ENCODE measurements at regions not wholly inside any gene's neighbourhood (a gene's known extent, or its start where the extent isn't known, plus 50 kb on each side); places are given as distances from the start of the nearest gene placed in this dataset.
A peak's percentile ranks its signal among the peaks of the same experiment; 100 is the strongest.

DNA sequence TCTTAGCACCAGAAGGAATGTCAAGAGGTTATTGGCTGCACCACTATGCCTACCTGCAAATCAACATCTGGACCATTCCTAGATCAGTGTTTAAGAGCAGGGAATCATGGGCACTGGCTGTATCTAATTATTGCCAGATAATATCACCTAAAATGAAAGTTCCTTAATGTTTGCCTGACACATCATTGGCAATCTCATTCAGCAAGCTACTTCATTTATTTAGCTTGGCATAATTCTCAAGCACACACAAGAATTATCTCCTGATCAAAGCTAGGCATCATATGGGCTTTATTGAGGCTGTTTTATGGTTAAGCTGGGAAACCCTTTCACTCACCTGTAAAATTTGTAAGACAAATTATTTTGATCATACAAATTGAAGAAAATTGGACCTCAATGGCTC, 581.7 kb downstream of the INHBA start:
- no peak for DNase-seq

DNA sequence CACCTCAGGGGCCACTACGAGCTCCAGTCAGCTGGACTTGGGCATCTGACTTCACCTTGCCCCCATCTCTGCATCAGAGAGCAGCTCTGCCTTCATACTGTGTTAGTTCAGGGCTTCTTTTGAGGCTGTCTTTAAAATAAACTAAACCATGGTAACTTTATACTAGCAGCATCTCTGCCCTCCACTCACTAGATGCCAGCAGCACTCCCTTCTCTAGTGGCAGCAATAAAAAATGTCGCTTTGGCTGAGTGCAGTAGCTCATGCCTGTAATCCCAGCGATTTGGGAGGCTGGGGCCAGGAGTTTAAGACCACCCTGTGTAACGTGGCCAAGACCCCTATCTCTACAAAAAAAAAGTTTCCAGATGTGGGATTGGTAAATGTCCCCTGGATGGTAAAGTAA, 584.4 kb downstream of the INHBA start:
- no peak for DNase-seq

GRCh38 chr7:41117431-41117830, 585.5 kb downstream of the INHBA start:
- DNase-seq = no peak

DNA sequence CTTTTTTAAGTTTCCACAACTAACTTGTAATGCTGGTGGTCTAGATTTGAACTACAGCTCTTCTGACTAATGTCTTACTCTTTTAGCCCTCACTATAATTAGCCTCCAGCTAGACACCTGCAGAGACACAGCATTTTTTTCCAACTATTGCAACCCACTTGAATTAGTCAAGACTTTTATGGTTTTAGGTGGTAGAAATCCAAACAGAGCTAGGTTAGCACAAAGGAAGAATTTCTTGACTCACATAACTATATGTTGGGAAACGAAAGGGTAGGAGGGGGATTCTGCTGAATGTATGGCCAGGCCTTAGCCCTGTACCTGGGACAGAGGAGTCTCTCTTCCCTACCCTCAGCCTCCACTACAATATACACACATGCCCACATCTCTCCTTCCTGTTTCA, 586.1 kb downstream of the INHBA start:
- no peak for DNase-seq

GRCh38 chr7:41116337-41116736, 586.6 kb downstream of the INHBA start:
- DNase-seq = no peak

DNA sequence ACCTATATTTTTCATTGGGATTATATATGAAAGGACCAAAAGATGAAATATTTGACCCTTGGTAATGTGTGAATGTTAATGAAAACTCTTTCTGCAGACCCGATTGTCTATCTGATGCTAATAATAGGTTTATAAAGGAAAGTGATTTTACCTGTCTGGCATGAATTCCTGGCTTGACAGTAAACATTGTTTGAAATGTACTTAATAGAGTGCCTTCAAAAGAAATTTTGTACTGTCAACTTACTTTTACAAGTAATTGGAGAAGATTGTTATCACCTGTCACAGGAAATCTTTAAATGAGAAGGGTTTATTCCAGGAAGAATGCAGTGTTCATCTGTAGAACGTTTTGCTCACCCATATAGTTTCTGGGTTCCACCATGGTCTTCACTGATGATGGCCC, 588.2 kb downstream of the INHBA start:
- no peak for DNase-seq

GRCh38 chr7:41114131-41114530, 588.8 kb downstream of the INHBA start:
- DNase-seq = no peak

DNA sequence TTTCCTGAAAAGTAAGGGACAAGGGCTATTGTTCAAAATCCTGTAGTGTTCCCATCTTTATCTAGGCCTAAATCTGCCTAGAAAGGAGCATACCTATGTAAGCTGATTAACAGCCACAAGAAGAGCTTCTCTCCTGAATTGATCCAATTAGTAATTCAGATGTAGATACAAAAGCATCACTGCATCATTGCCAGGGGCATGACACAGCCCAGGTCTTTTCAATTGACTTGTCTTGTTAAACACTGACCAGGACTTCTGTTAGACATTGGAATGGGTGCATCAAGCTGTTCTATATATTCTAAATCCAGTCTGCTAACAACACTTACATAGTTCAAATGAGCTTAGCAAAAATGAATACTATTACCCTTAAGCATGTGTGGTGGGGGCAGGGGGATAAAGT, 589.2 kb downstream of the INHBA start:
- DNase-seq = no peak

GRCh38 chr7:41110186-41110585, 592.7 kb downstream of the INHBA start:
- no peak for DNase-seq

DNA sequence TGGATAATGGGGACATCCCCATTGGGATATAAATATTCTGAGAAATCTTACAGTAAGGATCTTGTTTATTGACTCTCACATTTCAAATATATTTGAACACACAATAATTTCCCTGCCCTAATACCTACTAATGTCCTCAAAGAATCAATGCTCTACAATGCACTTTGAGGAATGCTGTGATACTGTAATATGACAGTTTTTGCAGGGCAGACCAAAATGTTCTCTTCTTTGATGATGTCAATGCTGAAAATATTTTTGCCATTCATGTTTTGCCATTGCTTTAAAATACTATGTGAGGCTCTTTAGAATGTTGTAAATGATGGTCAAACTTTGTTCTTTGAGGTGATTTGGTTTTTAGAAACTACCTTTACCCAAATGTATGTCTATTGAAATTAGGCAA, 594.1 kb downstream of the INHBA start:
- DNase-seq = no peak

GRCh38 chr7:41107938-41108448, 594.9 kb downstream of the INHBA start:
- DNase-seq = no peak

- DNase-seq = peak in 1 of 2 experiments; percentile 17
Measured at GRCh38 chr7:41107330-41107937, 595.5 kb downstream of the INHBA start.

DNA sequence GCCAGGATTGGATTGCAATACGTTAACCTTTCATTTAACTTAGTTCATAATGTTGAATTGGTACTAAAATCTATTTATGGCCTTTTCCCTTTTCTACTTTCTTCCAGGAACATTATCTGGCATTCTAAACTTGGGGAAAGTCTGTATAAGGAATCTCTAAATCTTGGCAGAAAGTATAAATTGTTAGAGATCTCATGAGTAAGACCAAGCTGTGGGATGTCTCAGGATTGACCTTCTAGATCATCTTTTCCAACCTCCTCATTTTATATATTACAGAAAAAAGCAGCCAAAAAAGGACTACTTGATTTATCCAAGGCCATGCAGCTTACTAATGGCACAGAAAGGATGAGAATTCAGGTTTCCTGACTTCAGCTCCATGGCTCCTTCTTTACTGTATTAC, 598.3 kb downstream of the INHBA start:
- DNase-seq = no peak

GRCh38 chr7:41103331-41103730, 599.6 kb downstream of the INHBA start:
- no peak for DNase-seq

- DNase-seq = no peak
Measured at GRCh38 chr7:41098846-41099245, 604.0 kb downstream of the INHBA start.

GRCh38 chr7:41098402-41098801, 604.5 kb downstream of the INHBA start:
- no peak for DNase-seq

- DNase-seq = no peak
Measured at GRCh38 chr7:41097501-41097900, 605.4 kb downstream of the INHBA start.

GRCh38 chr7:41096917-41097316, 606.0 kb downstream of the INHBA start:
- no peak for DNase-seq

GRCh38 chr7:41093141-41093540, 609.7 kb downstream of the INHBA start:
- no peak for DNase-seq

GRCh38 chr7:41085244-41085643, 617.6 kb downstream of the INHBA start:
- no peak for DNase-seq

- no peak for DNase-seq
Measured at GRCh38 chr7:41084381-41084780, 618.5 kb downstream of the INHBA start.

DNA sequence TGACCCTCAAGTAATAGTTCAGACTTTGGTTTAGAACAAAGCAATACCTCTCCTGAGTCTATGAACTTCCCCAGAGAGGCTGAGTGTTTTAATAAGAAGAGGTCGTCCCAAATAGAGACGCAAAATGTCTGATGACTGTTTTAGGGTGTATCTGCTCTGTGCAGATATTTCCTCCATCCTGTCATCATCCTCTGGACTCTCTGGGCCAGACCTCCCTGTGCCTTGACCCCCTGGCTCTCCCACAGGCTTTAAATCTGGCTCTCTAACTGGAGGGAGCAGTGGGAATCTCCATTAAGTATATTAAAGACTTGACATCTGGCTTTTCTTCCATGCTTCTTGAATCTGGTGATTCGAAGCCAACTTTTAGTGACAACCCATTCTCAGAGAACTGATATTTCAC, 633.3 kb downstream of the INHBA start:
- no peak for DNase-seq

DNA sequence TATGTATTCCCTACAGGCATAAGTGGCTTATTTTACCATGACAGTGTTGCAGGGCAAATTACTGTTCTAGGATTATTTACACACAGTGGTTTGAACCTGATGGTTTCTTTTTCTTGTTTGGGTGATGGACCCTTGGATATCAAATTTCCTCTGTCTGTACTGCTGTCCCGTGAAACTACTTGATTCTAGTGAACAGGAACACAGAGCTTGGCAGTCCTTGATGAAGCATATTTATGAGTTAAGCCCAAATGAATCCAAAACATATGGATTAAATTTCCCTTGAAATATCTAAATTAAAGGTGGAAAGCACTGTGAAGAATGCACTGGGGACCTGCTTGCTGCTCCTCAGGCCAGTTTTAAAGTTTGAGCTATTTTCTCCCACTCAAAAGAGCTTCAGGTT, 635.3 kb downstream of the INHBA start:
- no peak for DNase-seq

- no peak for DNase-seq
Measured at GRCh38 chr7:41065663-41066062, 637.2 kb downstream of the INHBA start.

GRCh38 chr7:41063116-41063515, 639.8 kb downstream of the INHBA start:
- DNase-seq = no peak

GRCh38 chr7:41060796-41061195, 642.1 kb downstream of the INHBA start:
- no peak for DNase-seq
